SJCRH30 (cell line): ENCODE measurements at regions not wholly inside any gene's neighbourhood (a gene's known extent, or its start where the extent isn't known, plus 50 kb on each side); places are given as distances from the start of the nearest gene placed in this dataset.
"Not testable (repeated sequence)": the region's sequence is repeated elsewhere in the genome, so short reads cannot be mapped to it uniquely, and the experiment has no call there.

Experiments used
- DNase-seq, 2 experiments: peaks; one replicate each; pipeline ENCODE4 v3.0.0-alpha.2; 2015 to 2020
- H3K27ac ChIP-seq: fragments of 250-450 bp; sonication (Bioruptor Pico); 2 replicates; pipeline ENCODE4 v1.5.1; 2020; ENCODE audit warnings: mild to moderate bottlenecking, moderate library complexity
- H3K27me3 ChIP-seq: fragments of 250-450 bp; sonication (Bioruptor Pico); 2 replicates; pipeline ENCODE4 v1.5.1; 2020; ENCODE audit warnings: mild to moderate bottlenecking, moderate library complexity
- H3K36me3 ChIP-seq: fragments of 250-450 bp; sonication (Bioruptor Pico); 2 replicates; pipeline ENCODE4 v1.5.1; 2020; ENCODE audit warnings: mild to moderate bottlenecking, moderate library complexity
- H3K4me1 ChIP-seq: fragments of 250-450 bp; sonication (Bioruptor Pico); 2 replicates; pipeline ENCODE4 v1.5.1; 2020; ENCODE audit warnings: mild to moderate bottlenecking, moderate library complexity
- H3K4me3 ChIP-seq: fragments of 250-450 bp; sonication (Bioruptor Pico); 2 replicates; pipeline ENCODE4 v1.5.1; 2020; ENCODE audit warnings: mild to moderate bottlenecking, moderate library complexity
- H3K9me3 ChIP-seq: fragments of 250-450 bp; sonication (Bioruptor Pico); replicated peaks from 2 replicates; pipeline ENCODE4 v1.5.1; 2020; ENCODE audit warnings: mild to moderate bottlenecking, moderate library complexity

DNA sequence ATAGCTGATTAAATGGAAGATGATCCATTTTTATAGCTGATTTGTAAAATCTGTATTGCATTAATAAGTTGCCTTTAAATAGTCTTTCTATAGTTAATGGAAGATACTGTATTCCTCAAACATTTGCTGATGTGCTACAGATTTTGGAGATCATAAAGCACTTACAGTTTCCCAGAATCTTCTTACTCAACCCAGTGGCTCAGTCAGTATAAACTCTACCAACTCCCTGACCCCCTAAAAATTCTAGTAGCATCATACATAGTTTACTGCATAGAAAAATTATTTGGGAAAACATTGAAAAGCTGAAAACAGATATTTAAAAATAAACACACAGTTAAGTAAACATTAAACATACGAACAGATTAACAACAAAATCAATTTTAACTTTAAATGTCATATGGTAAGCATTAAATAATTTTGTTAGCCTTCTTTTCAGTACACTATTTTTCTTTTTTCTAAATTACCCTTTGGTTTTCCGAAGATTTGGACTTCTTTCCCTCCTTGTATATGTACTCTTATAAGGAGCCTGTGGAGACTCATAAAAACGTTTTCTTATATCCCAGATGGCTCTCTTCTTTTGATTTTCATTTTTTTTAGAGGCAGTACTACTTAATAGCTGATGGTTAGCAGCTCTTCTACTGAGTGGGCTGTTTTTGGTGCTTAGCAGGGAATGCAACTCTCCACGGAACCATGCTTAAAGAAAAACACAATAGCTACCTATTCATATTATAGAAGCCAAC, 62.7 kb upstream of the BMP5 start:
- no peaks in the 10 kb centered on the region for H3K4me1 ChIP-seq
- H3K27ac ChIP-seq = no peak overlapping the region
- no peak overlapping the region for H3K4me3 ChIP-seq
- no peaks in the 10 kb centered on the region for H3K36me3 ChIP-seq
- no peak for DNase-seq
- no peaks in the 10 kb centered on the region for H3K27me3 ChIP-seq
- H3K9me3 ChIP-seq = no peaks in the 10 kb centered on the region

DNA sequence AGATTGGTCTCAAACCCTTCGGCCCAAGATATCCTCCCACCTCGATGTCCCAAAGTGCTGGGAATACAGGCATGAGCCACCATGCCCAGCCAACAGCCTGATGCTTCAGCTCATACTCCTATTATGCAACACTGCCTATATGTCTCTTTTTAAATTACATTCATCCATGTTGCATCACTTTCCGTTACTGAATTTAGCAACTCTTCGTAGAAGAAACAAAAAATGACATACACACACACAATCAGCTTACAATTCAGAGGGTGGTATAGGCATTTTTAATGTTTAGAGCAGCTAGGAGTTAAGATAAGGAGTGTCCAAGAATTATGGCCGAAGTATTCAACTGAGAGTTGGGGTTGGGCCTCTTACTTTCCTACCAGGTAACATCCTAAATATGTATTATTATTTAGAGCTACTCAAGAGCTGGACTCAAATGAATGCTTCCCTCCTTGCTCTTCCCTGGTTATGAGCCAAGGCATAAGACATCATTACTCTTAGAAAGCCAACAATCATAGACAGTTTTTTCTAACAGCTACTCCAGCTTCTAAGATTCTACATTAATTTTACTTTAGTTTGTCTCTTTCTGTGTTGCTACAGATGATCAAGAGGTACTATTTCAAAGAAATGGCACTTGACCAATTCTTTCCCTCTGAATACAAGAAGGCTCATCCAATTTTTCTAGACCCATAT, 62.0 kb upstream of the BMP5 start:
- Histone ChIP-seq H3K36me3 (no peaks in the 10 kb centered on the region), H3K27me3 (no peaks in the 10 kb centered on the region), H3K4me3 (no peak overlapping the region), H3K4me1 (no peaks in the 10 kb centered on the region), H3K9me3 (no peaks in the 10 kb centered on the region), H3K27ac (no peak overlapping the region)
- no peak for DNase-seq

DNA sequence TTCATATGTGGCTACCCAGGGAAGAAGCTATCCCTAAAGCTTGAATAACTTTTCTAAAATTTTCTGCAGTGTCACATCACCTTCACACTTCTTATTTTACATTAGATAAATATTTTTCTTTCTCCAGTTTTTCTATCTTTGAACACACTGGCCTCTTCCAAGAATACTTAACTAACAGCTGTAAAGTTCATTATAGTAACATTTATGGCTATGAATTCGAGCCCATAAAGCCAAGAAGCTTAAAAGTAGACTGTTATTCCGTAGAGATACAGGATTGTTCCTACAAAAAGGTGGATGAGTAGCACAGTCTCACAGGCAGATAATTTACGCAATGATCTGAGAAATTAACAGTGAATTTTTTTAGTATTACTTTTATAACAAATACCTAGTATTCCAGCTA, 55.7 kb upstream of the BMP5 start:
- Histone ChIP-seq H3K27me3 (no peaks in the 10 kb centered on the region), H3K9me3 (no peaks in the 10 kb centered on the region), H3K36me3 (no peaks in the 10 kb centered on the region), H3K4me3 (no peak overlapping the region), H3K4me1 (no peaks in the 10 kb centered on the region), H3K27ac (no peak overlapping the region)
- no peak for DNase-seq

DNA sequence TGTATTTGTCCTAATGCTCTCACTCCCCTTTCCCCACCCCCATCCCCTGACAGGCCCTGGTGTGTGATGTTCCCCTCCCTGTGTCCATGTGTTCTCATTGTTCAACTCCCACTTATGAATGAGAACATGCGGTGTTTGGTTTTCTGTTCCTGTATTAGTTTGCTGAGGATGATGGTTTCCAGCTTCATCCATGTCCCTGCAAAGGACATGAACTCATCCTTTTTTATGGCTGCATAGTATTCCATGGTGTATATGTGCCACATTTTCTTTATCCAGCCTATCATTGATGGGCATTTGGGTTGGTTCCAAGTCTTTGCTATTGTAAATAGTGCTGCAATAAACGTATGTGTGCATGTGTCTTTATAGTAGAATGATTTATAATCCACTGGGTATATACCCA, 52.3 kb upstream of the BMP5 start:
- H3K4me1 ChIP-seq, H3K9me3 ChIP-seq, H3K36me3 ChIP-seq, H3K4me3 ChIP-seq, H3K27ac ChIP-seq, H3K27me3 ChIP-seq, DNase-seq: not testable (repeated sequence)

DNA sequence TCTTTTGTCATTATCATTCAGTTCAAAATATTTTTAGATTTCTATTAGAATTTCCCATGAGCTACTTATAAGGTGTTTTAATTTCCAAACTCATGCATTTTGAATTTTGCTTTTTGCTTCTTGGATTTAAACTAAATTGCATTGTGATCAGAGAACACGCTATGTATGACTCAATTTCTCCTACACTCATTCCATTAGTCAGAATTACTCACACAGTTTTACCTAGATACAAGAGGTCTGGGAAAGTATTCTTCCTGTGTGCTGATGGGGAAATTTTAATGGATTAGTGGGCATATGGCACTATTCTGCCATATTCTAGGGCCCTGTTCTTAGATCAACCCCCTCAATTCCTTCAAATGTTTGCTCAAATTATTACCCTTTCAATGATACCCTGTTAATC, 49.9 kb upstream of the BMP5 start:
- no peaks in the 10 kb centered on the region for H3K27me3 ChIP-seq
- peaks cover 5% of the 10 kb centered on the region; the same call in 1 of the 2 replicates for H3K4me1 ChIP-seq
- H3K4me3 ChIP-seq = no peak overlapping the region
- H3K9me3 ChIP-seq = no peaks in the 10 kb centered on the region
- H3K27ac ChIP-seq = no peak overlapping the region
- H3K36me3 ChIP-seq = no peaks in the 10 kb centered on the region
- no peak for DNase-seq
